Right cardiac atrium (tissue), 5 donors: ENCODE measurements at regions not wholly inside any gene's neighbourhood (a gene's known extent, or its start where the extent isn't known, plus 50 kb on each side); places are given as distances from the start of the nearest gene placed in this dataset.
A peak's percentile ranks its signal among the peaks of the same experiment; 100 is the strongest.

Experiments
- ATAC-seq, 2 donors: fragments of 200-7000 bp; cut with Tn5 transposase; one replicate each; pipeline versions ENCODE4 v1.8.0 to v1.9.1; 2020; ENCODE audit warnings: moderate library complexity in 2 of 2, mild to moderate bottlenecking in 1 of 2
- DNase-seq, 3 donors: peaks; one replicate each; pipeline ENCODE4 v3.0.0-alpha.2; 2020
- H3K27ac ChIP-seq: one replicate; pipeline ENCODE4 v1.5.1; 2013; ENCODE audit warnings: mild to moderate bottlenecking, low read length, control low read depth, moderate library complexity
- H3K27me3 ChIP-seq: one replicate; pipeline ENCODE4 v1.6.1; 2013; ENCODE audit not compliant: control insufficient read depth, insufficient read depth
- H3K4me1 ChIP-seq: one replicate; pipeline ENCODE4 v1.6.1; 2013; ENCODE audit warnings: low read length; ENCODE audit not compliant: control insufficient read depth, insufficient read depth
- H3K4me3 ChIP-seq: one replicate; pipeline ENCODE4 v1.5.1; 2013; ENCODE audit warnings: low read length, control low read depth
- H3K9me3 ChIP-seq: one replicate; pipeline ENCODE4 v1.6.1; 2013; ENCODE audit warnings: low read length; ENCODE audit not compliant: control insufficient read depth
- WGBS: extraction: QIAGEN DNeasy Blood & Tissue Kit; methylation state at CpG from one replicate; pipeline ENCODE4 v1.1.7; 2013; 5-methylcytosine and 5-hydroxymethylcytosine counted together
- intact Hi-C, 4 donors: fragments of 100-400 bp; cut with DNase I; formaldehyde crosslinking; loops; one replicate each; pipeline versions ENCODE4 v1.11.0 to v1.14.0; 2022 to 2023
- donor health status: healthy with polysubstance abuse.
- donor health status: DM: no; HTN: yes; CAD: no.
- donor health status: DM: no; HTN: no; CAD: no.
- donor health status: DM: no; HTN: yes; CAD: no; lungs with severe emphysema.
- donor health status: DM: yes; HTN: yes; CAD: no.

DNA sequence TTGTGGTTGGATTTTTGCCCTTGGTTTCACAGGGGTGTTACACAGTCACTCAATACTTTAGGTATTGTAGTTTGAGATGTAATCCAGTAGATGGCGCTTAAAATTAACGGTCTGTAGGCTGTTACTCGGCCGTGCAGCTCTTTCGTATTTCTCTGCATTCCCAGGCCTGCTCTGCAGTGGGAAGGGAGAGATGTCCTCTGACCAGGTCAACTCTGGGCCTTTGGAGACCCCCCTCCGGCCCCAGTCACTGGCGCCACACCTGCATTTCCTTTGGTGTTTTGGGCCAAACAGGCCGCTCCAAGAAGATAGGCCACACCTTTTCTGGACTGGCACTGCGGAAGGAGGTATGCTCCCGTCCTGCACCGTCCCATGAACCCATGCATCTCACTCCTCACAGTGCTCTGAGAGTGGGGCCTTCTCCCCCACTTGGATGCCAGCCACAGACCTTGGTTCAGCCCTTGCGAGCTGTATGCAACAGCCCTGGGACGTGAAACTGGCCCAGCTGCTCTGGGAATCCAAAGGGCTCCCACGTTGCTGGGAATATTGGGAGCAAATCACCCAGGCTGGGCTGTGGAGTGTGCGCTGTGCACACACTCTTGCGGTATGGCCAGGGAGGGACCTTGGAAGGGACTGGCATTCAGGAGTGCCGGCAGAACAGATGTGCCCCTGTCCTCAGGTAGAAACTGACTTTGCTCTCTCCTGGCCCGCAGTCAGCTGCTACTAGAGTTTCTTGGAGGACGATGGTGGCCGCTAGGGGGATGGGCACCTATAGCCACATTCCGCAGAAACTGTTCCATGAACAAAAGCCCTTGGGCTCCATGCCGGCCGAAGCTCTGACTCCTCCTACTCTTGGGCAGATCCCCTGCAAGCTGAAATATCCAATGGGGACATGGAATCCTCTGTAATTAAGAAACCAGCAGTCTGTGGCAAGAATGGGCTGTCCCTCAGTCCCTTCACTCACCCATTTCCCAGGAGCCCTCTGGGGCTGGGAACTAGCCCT lies 410.5 kb upstream of the CADM2 start:
- WGBS = 50% methylated on average over 23 of the region's 23 CpGs
- peak; percentile 76 to 88 for ATAC-seq
- DNase-seq = peak; percentile 21 to 40 (median 39)
- Histone ChIP-seq H3K27ac (no peak overlapping the region), H3K27me3 (no peaks in the 10 kb centered on the region), H3K4me1 (no peaks in the 10 kb centered on the region), H3K9me3 (no peaks in the 10 kb centered on the region), H3K4me3 (no peak overlapping the region)
- intact Hi-C loops = loop anchor here in 2 of 4 donors (10.0 kb wide), 2 partner anchors 807 to 817 kb away; no protein-coding TSS in a partner anchor

- intact Hi-C loops = no loop called here
- Histone ChIP-seq H3K4me3 (no peak overlapping the region), H3K4me1 (no peaks in the 10 kb centered on the region), H3K27ac (no peak overlapping the region), H3K9me3 (no peaks in the 10 kb centered on the region), H3K27me3 (no peaks in the 10 kb centered on the region)
- ATAC-seq (no peak), DNase-seq (no peak)
- WGBS = 63% methylated on average over 2 of the region's 2 CpGs
Observed at GRCh38 chr3:84555629-84556028, 403.2 kb upstream of the CADM2 start.

- intact Hi-C loops = no loop called here
- 71% methylated on average over 3 of the region's 3 CpGs for WGBS
- H3K27me3 ChIP-seq = no peaks in the 10 kb centered on the region
- DNase-seq (no peak), ATAC-seq (no peak)
- H3K4me1 ChIP-seq = no peaks in the 10 kb centered on the region
- no peak overlapping the region for H3K4me3 ChIP-seq
- H3K27ac ChIP-seq = no peak overlapping the region
- H3K9me3 ChIP-seq = no peaks in the 10 kb centered on the region
Observed at GRCh38 chr3:84566256-84566655, 392.5 kb upstream of the CADM2 start.

GRCh38 chr3:84567796-84568195 lies 391.0 kb upstream of the CADM2 start:
- ATAC-seq = no peak
- H3K4me3 ChIP-seq = no peak overlapping the region
- 89% methylated on average over 4 of the region's 4 CpGs for WGBS
- H3K9me3 ChIP-seq = no peaks in the 10 kb centered on the region
- no peaks in the 10 kb centered on the region for H3K4me1 ChIP-seq
- no peak overlapping the region for H3K27ac ChIP-seq
- intact Hi-C loops = no loop called here
- DNase-seq = no peak
- H3K27me3 ChIP-seq = no peaks in the 10 kb centered on the region

DNA sequence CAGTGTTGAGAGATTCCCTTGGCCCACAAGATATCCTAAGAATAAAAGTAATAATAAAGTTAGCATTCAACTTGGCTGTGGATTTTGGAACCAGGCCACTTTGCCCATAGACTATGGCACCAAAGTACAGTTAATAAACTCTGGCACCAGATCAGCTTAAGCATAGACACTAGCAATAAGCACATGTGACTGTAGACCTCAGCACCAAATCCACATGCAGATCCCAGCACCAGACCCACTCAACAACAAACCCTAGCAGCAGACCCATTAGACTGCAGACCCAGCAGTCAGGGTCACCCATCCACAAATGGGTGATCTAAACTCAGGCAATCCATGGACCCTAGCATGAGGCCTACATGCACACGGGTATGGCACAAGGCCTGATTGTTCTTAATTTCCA lies 384.8 kb upstream of the CADM2 start:
- H3K4me1 ChIP-seq = no peaks in the 10 kb centered on the region
- H3K9me3 ChIP-seq = peaks cover 3% of the 10 kb centered on the region
- no peak overlapping the region for H3K27ac ChIP-seq
- intact Hi-C loops = no loop called here
- WGBS = 68% methylated on average over 1 of the region's 1 CpG
- no peaks in the 10 kb centered on the region for H3K27me3 ChIP-seq
- DNase-seq = no peak
- H3K4me3 ChIP-seq = no peak overlapping the region
- no peak for ATAC-seq

GRCh38 chr3:84586427-84586826 lies 372.4 kb upstream of the CADM2 start:
- ATAC-seq = no peak
- Histone ChIP-seq H3K4me1 (no peaks in the 10 kb centered on the region), H3K4me3 (no peak overlapping the region), H3K27me3 (no peaks in the 10 kb centered on the region), H3K9me3 (no peaks in the 10 kb centered on the region), H3K27ac (no peak overlapping the region)
- DNase-seq = no peak
- 52% methylated on average over 2 of the region's 2 CpGs for WGBS
- intact Hi-C loops = no loop called here

GRCh38 chr3:84600703-84601225 lies 358.0 kb upstream of the CADM2 start:
- DNase-seq = no peak
- no peaks in the 10 kb centered on the region for H3K9me3 ChIP-seq
- intact Hi-C loops = no loop called here
- WGBS = 67% methylated on average over 7 of the region's 7 CpGs
- no peak for ATAC-seq
- no peaks in the 10 kb centered on the region for H3K27me3 ChIP-seq
- no peaks in the 10 kb centered on the region for H3K4me1 ChIP-seq
- H3K27ac ChIP-seq = no peak overlapping the region
- H3K4me3 ChIP-seq = no peak overlapping the region

- DNase-seq (no peak), ATAC-seq (no peak)
- no peaks in the 10 kb centered on the region for H3K27me3 ChIP-seq
- WGBS = 53% methylated on average over 2 of the region's 2 CpGs
- no peaks in the 10 kb centered on the region for H3K4me1 ChIP-seq
- intact Hi-C loops = no loop called here
- H3K4me3 ChIP-seq = no peak overlapping the region
- no peaks in the 10 kb centered on the region for H3K9me3 ChIP-seq
- H3K27ac ChIP-seq = no peak overlapping the region
Observed at GRCh38 chr3:84601303-84601702, 357.5 kb upstream of the CADM2 start.

DNA sequence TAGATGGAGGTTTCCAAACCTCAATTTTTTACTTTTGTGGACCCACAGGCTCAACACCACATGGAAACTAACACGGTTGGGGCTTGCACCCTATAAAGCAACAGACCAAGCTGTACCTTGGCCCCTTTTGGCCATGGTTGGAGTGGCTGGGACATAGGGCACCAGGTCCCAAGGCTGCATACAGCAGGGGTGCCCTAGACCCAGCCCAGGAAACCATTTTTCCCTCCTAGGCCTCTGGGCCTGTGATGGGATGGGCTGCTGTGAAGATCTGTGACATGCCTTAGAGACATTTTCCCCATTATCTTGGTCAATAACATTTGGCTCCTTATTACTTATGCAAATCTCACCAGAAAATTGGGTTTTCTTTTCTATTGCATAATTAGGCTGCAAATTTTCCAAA lies 337.0 kb upstream of the CADM2 start:
- intact Hi-C loops = no loop called here
- Histone ChIP-seq H3K27ac (no peak overlapping the region), H3K27me3 (no peaks in the 10 kb centered on the region), H3K4me3 (no peak overlapping the region), H3K9me3 (no peaks in the 10 kb centered on the region), H3K4me1 (no peaks in the 10 kb centered on the region)
- DNase-seq (no peak), ATAC-seq (no peak)
- WGBS = 57% methylated on average over 1 of the region's 1 CpG

- intact Hi-C loops = no loop called here
- no peak overlapping the region for H3K27ac ChIP-seq
- no peaks in the 10 kb centered on the region for H3K9me3 ChIP-seq
- H3K27me3 ChIP-seq = no peaks in the 10 kb centered on the region
- DNase-seq (no peak), ATAC-seq (no peak)
- WGBS = 73% methylated on average over 1 of the region's 1 CpG
- H3K4me1 ChIP-seq = no peaks in the 10 kb centered on the region
- no peak overlapping the region for H3K4me3 ChIP-seq
Observed at GRCh38 chr3:84634668-84635067, 324.1 kb upstream of the CADM2 start.

GRCh38 chr3:84637272-84637671 lies 321.5 kb upstream of the CADM2 start:
- no peak for DNase-seq
- H3K4me1 ChIP-seq = no peaks in the 10 kb centered on the region
- H3K4me3 ChIP-seq = no peak overlapping the region
- H3K27ac ChIP-seq = no peak overlapping the region
- H3K9me3 ChIP-seq = no peaks in the 10 kb centered on the region
- intact Hi-C loops = no loop called here
- no peak for ATAC-seq
- WGBS = 82% methylated on average over 3 of the region's 3 CpGs
- no peaks in the 10 kb centered on the region for H3K27me3 ChIP-seq
